Fibroblast of skin of abdomen (primary cell): ENCODE measurements at regions not wholly inside any gene's neighbourhood (a gene's known extent, or its start where the extent isn't known, plus 50 kb on each side); places are given as distances from the start of the nearest gene placed in this dataset.
A peak's percentile ranks its signal among the peaks of the same experiment; 100 is the strongest.

Source experiments
- DNase-seq: peaks from one replicate; pipeline ENCODE4 v3.0.0-alpha.2; 2013

DNA sequence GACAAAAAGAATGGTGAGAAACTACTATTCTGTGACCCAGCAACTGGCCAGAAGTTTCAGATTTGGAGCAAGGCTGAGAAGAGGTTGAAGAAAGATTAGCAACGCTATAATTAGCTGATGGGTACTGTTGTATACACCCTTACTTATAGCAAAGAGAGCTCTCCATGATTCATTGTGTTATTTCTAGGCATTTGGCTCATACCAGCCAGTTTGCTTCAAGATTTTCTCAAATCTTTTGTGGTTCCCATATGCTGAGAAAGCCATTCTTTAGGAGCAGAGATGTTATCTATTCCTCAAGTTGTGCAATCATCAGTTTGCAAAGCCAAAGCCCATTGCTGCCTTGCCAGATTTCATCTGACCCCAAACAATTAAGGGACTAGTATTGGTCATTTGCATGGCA is 179.4 kb downstream of the ETS1 start:
- DNase-seq: peak; percentile 90

- peak; percentile 44 for DNase-seq
Measured at GRCh38 chr11:128405714-128406662, 181.4 kb downstream of the ETS1 start.

- DNase-seq: no peak
Measured at GRCh38 chr11:128405112-128405511, 182.2 kb downstream of the ETS1 start.

- DNase-seq: no peak
Measured at GRCh38 chr11:128404437-128404836, 182.9 kb downstream of the ETS1 start.

- peak; percentile 91 for DNase-seq
Measured at GRCh38 chr11:128400382-128401203, 186.8 kb downstream of the ETS1 start.

- DNase-seq: peak; percentile 74
Measured at GRCh38 chr11:128399251-128400121, 187.9 kb downstream of the ETS1 start.

GRCh38 chr11:128398517-128399250 is 188.7 kb downstream of the ETS1 start:
- no peak for DNase-seq

GRCh38 chr11:128397362-128397761 is 190.0 kb downstream of the ETS1 start:
- no peak for DNase-seq

DNA sequence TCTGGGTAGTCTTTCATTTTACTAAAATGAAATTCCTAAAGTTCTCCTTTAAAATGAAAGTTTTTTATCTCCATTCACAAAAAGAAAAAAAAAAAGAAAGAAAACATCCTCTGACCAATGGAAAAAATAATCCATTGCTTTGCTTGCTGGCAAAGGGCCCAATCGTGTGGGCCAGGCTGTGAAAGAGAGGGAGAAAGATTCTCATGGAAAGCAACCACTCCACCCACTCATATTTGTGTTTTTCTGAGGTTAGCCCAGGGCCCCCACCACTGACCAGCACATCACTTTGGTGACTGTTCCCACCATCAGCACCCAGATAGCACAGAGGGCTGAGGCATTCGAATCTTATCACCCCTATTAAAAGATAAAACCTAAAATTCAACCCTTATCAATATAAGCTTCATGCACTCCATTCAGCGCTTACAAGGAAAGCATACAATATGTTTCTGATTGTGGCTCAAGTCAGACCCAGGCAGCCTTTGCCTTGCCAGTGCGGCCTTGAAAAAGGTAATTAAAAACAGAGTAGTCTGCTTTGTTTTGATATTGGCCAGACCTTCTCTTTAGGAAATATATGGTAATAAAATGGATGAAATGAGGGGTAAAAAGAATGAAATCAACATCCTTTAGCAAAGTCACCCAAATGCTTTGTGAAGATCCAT is 192.8 kb downstream of the ETS1 start:
- peak; percentile 33 for DNase-seq

DNA sequence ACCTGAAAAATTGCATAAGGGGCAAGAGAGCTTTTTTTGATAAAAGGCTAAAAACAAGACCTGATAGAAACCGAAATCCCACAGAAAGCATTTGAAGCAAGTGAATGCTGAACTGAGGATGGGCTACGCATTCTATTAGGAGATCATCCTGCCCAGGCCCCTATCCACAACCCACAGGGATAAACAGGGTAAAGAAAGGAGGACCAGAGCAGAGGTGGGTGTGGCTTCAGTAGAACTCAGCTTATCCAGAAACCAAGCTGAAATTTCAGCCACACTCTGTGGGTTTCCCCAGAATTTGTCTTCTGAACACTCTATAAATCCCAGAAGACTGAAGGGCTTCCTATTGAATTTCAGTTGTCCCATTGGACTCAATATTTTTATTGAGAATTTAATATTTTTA is 195.1 kb downstream of the ETS1 start:
- no peak for DNase-seq

GRCh38 chr11:128391811-128392210 is 195.5 kb downstream of the ETS1 start:
- no peak for DNase-seq

DNA sequence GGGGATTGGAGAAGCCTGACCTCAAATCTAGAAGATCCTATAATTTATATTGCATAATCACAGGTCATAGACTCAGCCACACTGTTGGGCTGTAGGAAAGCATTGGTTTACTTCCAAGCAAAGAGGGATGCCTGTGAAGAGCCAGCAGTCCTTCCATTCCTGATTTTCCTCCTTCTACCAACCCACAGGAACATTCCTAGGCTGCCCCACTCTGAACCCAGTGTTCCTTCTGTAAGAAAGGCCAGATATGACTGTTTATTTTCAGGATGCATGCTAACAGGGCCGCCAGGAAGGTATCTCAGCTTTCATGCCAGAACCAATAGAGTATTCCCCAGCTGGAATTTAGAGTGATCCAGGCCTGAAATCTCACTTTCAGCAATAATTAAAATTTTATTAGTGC is 197.1 kb downstream of the ETS1 start:
- no peak for DNase-seq

DNA sequence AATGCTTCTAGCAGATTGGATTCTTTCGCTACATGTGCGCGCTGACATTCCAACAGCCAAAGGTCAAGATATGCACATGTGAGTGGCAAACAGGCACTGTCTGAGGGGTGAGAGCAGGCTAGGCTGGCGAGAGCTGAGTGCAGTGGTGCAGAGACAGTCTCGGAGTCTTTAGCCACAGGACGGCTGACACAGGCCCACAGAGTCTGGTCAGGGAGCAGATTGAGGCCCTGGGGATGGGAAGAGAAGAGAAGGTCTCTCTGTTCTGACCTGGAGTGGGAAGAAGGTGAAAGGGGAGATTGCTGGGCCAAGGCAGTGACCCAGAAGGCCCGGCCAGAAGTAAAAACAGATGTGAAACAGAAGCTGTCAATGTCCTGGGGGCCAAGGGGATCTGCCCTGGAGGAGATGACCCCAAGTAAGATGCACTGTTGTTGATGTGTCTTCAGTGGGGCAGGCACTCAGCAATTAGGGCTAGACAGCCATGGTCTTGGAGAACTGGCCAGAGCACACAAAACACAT is 197.8 kb downstream of the ETS1 start:
- no peak for DNase-seq

GRCh38 chr11:128388206-128388815 is 199.0 kb downstream of the ETS1 start:
- DNase-seq: no peak

DNA sequence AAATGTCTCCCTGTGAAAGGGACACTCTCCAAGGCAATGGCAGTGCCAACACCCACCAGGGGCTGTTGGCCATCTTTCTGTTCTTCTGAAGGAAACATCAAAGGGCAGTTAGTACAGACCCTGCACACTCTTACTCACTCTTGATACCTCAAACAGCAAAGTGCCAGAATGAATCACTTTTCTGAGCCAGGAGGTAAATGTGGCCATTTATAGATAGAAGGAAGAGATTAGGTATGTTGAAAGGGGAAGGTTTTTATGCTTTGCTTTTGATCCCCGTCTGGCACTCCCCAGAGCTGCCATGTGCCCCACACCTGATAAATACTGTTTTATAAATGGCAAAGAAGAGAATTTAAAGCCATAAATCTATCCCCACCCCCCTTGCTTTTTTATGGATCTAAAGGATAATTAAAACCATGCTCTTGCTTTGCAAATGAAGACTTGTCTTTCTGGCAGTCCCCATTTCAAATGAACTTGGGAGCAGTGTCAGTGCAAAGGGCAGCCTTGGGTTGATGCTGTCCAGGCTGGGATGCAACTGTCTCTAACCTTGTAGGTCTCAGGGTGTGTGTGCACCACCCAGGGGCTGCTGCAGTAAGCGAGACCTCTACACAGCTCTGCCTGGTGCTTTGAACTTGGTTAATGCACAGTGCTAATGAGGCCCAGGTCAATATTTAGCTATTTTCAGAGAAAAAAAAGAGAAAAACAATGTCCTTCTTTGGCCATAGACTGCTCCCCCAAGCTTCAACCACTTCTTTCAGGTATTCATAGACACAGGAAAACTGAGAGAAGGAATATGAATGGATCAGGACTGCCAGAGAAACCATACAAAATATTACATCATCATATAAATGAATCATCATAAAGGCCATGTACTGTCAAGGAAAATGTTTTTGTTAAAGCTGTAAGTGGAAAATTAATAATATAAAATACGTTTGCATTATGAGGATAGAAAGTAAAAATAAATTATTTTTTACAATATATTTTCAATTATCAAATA is 207.5 kb downstream of the ETS1 start:
- no peak for DNase-seq

DNA sequence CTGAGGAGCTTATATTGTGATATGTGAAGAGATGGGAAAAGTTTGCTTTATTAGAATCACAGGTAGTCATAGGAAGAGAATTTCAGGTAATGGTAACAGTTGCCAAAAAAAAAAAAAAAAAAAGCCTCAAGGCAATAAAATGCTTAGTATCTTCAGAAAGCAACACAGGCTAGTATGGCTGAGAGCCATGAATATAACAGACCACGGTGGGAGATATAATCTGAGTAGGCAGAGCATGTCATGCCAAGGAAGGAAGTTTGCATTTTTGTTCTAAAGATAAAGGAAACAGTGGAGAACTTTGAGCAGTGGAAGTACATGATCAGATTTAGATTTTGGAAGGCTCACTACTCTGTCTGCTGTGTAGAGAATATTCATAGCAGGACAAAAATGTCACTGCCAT is 211.4 kb downstream of the ETS1 start:
- DNase-seq: no peak

DNA sequence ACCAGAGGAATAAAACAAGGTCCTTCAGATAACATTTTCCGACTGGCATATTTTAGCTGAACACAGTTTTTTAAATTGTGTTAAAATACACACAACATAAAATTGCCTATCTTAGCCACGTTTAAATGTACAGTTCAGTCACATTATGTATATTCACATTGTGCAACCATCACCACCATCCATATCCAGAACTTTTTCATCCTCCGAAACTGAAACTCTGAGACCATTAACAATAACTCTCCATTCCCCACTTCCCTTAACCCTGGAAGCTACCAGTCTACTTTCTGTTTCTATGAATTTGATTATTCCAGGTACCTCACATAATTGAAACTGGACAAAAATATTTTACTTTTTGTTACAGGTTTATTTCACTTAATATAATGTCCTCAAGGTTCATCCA is 213.3 kb downstream of the ETS1 start:
- no peak for DNase-seq

- peak; percentile 35 for DNase-seq
Measured at GRCh38 chr11:128372977-128373376, 214.4 kb downstream of the ETS1 start.

- DNase-seq: no peak
Measured at GRCh38 chr11:128367573-128367972, 219.8 kb downstream of the ETS1 start.
